IPS-NIHi7 (cell line): ENCODE measurements at regions not wholly inside any gene's neighbourhood (a gene's known extent, or its start where the extent isn't known, plus 50 kb on each side); places are given as distances from the start of the nearest gene placed in this dataset.

Source experiments
- DNase-seq: peaks from one replicate; pipeline ENCODE4 v3.0.0; 2012; ENCODE audit warnings: mixed read lengths; ENCODE audit errors: extremely low spot score

DNA sequence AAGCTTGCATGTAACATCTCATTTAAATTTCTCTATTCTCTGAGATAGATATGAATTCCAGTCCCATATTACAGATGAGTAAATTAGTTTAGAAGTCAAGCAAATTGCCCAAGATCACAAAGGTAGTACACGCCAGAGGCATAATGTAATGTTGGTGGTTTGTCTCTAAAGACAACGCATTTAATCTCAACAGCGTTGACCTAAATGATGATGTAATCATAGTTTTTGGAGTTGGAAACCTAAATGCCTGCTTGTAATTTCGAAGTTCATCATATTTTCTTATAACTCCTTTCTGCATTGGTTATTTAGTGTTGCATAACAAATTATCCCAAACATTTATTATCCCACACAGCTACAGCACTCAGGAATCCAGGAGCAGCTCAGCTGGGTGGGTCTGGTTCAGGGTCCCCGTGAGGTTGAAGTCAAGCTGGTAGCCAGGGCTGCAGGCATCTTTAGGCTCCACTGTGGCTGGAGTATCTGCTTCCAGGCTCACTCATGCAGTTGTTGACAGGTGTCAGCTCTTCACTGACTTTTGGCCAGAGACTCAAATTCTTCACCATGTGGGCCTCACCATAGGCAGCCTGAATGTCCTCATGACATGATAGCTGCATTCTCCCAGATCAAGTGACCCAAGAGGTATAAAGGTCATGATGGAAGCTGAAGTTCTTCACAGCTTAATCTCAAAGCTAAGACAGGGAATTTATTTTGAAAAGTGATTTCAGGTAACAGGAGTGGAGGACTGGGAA, 122.0 kb upstream of the SPTLC3 start:
- DNase-seq = no peak

DNA sequence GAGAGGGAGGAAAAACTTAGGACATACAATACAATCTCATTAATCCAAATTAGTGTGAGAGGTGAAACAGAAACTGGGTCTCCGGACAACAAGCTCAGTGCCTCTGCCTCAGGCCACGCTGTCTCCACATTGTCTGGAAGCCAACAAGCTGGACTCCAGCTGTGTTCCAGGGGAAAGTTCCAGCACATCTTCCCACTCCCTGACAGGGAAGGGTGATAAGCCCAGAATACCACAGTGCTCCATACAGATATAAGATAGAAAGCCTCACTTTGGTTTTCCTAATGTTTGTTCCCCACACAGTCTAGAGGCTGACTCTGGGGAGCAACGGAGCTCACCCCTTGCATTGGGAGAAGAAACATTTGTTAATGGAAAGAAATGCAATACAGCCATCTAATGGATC, 117.1 kb upstream of the SPTLC3 start:
- DNase-seq = no peak

DNA sequence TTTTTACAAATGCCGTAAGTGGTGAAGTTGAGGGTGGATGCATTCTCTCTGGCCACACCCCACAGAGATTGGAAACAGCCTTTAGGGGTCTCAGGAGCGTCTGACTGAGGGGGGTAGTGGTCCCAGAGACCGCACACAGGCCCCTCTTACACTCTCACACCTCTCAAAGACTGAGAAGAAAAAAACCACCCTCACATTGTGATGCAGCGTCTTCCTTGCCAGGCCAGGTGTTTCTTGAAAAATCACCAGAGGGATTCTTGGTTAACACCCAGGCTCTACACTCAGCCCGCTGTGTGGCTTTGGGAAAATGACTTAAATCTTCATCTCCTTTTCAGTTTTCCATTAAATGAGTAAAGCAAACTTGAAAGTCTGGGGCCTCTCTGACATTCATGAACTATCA, 115.8 kb upstream of the SPTLC3 start:
- no peak for DNase-seq

DNA sequence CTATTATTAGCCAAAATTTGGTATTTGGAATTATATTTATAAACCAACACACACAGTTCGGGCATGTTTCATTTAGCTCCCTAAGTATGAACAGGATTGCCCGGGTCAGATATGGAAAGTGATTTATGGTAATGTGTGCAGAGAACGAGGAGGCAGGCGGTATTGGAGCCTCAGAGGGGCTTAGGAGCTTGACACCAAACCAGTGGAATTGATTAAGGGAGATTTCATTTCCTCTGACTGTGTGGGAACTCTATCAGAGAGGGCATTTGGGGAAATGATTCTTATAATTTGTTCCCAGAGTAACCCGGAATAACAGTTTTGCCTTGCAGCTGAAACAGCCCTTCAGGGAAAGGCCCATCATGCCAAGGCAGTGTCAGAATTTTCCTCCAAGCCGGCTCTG, 115.1 kb upstream of the SPTLC3 start:
- no peak for DNase-seq

DNA sequence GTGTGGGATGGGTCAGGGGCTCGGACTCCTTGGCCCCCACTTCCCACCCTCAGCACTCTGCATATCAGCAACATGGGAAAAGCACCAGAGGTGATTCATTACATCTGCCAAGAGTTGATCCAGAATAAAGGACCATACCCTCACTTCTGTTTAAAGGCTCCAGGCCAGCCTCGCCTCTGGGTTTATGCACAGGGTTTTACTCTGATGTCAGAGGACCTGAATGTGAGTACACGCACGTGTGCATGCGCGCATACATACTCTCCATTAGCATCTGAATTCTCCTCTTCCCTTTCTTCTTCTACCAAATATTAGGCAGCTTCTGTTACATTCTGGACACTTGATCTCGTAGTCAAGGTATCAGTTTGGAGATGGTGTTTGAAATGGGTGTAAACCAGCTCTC, 114.7 kb upstream of the SPTLC3 start:
- DNase-seq = no peak

DNA sequence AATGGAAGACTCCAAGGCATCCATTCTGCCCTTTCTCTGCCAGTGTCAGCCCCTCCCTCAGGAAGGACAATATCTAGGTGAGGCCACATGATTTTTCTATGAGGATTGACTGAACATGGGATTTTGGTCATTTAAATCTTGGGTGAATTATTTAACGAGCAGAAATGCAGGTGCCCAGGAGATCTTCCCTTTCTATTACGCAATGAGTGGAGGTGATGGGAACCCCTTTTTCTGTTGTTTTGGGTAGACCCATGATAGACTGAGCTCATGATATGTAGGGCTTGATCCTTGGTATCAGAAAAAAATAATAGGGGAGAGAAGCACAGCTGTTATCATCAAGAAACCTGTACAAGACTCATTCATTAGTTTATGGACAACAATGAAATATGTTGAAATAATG, 112.6 kb upstream of the SPTLC3 start:
- DNase-seq = no peak

DNA sequence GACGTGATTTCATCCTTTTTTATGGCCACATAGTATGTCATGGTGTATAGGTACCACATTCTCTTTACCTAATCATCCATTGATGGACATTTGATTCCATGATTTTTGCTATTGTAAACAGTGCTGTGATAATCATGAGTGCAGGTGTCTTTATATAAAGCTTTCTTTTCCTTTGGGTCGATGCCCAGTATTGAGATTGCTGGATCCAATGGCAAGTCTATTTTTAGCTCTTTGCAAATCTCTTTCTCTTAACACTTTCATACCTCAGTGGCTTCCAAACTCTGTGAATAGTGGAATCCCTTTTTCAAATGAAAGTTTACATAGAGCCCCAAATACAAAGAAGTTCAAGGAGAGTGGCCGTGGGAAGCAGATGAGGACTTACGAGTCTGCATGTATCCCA, 105.8 kb upstream of the SPTLC3 start:
- no peak for DNase-seq

DNA sequence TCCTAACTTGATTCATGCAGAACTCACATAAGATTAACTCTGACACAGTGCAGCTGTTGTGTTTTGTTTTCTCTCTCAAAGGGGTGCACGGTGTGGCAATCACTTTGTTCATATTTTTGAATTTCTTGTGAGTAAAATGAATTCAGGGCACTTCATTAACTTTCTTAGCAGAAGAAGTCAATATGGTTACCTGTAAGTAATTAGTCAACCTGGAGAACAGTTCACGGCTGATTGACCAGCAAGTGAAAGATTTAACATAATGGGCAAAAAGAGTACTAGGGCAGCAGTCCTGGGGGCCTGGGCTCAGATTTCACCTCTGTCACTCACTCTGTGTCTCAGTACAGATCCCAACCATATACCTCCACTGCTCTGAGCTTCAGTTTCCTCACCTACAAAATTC, 102.4 kb upstream of the SPTLC3 start:
- no peak for DNase-seq

DNA sequence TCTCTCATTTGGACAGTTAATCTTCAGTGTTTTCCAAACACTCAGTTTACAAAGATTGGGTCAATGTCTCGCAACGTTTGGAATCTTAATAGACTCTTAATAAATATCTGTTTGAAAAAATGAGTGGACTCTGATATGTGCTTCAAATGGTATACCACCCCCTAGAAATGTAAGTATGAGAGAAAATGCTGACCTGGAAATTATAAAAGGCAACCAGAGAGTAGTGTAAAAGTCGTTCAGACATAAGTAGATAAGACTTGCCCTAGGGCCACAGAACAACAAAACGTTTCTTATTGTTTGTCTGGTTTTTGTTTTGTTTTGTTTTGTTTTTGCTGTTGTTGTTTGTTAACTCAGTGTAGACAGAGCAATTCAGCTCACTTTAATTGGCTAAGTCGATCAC, 97.4 kb upstream of the SPTLC3 start:
- no peak for DNase-seq

DNA sequence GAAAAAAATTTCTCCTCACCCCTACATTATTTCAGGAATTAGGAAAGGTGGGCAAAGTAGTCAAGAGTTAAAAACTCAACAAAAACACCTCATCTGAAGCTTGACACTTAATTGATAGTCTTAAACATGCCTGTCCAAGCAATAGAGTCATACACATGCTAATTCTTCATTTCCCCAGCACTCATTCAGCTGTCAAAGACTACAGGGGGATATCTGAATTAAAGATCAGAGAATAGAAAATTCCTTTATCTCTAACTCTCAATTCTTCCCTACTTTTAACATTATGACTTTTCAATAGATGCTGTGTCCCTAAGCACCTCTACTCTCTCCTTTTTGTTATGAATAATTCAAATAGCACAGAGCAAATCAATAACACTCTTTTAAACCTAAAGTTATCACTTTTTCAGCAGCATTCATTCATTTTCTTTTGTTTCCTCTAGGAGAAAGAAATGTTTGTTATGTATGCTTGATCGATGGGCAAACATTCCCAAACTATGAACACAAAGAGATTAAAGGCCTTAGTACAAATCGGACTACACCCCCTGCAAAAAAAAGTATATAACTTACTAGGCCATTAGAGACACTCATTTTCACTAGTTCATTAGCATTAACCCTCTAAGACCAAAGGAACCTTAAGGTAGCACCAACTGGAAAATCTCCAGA, 94.9 kb upstream of the SPTLC3 start:
- no peak for DNase-seq

DNA sequence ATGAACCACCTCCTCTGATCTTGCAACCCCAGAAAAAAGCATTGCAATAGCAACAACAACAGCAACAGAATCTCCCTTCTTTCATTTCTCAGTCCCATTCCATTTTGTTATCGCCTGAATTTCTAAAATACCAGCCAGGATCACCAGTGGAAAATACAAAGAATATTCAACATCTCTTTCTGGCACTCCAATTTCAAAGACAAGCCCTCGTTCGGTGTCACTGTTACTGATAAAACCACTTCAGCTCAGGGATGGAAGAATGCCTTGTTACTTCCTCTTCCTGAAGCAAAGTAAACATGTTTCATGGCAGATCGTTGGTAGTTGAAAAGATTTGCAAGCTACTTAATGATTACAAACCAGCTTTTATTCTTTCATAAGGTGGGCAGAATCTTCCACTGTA, 94.0 kb upstream of the SPTLC3 start:
- DNase-seq = no peak

DNA sequence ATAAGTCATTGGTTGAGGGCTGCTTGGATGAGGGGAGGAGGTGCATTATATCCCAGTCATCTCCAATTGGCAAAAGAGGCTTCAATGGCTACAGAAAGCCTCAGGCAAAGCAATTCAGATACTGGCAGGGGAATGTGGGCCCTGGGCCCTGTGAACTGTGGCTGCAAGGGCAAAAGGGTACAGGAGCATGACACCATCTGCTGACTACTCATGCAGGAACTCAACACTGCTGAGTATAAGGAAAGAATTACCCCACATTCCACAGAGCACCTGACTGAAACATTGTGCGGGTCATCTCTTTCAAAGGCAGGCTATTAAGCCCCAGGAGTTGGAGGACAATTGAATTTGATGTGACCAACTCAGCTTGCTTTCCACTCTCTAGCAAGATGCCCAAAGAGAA, 92.1 kb upstream of the SPTLC3 start:
- DNase-seq = no peak

DNA sequence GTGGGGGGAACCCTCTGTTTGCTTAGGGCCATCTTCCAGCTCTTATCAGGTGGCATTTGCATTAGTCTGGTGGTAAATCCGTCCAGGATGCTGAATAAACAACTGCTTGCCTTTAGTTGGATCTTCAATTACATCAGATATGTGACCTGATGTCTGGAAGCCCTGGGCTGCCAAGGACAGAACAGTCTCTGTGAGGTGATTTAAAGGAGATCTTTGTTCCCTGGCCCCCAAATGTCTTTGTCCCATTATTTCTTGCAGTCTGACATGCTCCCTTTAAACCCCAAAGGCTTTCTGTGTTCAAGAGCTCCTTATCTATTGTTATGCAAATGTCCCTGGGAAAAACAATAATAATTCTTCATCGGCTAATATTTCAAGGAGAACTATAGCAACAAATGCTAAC, 84.6 kb upstream of the SPTLC3 start:
- DNase-seq = no peak

DNA sequence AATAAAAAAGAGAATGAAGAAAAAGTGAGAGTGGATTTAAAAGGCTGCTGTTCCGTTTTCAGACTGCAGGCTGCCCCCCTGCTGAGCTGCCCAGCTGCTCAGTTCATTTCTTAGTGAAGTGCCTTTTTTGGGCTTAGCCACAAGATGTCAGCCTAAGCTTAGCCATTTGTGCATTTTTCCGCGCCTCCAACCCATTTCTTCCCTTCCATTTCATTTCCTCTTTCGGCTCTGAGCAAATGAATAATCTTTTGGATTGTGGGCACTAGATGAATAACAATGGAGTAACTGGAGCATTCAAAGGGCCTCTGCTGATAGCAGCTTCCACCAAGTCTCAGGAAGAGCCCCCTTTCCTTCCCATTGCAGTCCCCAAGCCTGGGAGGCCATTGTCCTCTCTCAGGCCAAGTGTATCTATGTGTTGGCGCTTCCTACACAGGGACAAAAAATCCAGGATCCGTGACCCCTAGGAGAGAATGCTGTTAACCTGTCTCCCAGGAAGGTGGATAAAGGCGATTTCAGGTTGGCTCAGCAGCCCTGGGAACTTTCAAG, 83.5 kb upstream of the SPTLC3 start:
- peak; percentile 80 for DNase-seq

DNA sequence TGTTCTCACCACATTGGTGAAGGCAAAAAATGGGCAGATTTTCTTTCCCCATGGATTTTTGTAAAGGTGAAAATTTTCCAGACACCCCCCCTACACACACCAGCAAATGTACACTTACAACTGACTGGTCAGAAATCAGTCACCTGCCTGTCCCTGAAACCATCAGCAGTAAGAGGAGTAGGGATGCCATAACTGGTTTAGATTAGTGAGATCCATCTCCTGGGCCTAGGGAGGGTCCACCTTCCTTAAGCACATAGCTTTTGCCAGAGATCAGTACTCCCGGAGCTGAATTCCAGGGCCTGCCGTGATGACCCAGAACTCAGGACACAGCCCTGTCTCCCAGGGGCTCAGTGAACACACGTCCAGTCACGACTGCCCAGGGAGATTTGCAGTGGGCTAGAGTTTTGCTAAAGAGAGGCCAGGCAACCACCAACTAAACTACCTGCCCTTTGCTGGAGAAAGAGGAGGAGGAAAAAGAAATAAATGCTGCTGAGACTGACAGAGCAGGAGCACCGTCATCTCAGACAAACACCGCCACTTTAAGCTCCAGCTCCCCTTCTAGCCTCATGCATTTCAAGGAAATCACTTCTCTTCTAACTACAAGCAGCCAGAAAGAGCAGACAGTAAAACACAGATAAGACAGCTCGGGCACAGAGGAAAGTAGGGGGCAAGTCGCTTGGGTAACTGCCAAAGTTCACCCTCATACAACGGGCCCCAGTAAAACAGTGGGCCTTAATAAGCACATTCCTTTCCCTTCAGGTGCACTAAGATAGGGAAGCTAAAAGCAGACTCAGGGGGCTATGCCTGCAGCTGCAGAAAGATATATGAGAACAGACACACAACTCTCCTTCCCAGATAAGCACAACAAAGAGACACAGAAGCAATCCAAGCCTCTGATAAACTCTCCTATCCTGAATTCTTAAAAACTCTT, 82.6 kb upstream of the SPTLC3 start:
- DNase-seq = no peak

DNA sequence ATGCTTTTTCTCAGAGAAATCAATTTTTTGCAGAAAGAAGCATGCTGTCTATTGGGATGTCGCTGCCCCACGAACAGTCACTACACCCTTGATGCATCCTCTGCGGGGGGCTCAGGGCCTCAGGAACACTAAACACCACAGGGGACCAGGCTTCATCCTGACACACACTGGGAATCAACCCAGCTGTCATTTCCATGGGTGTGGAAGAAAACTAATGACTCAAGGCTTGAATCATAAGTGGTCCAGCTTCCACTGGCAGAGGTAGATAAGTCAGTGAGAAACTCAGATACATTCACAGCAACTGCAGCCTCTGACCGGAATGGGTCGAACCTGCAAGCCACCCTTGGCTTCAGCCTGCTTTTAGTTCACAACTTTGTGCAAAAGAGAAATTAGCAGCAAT, 81.3 kb upstream of the SPTLC3 start:
- no peak for DNase-seq

DNA sequence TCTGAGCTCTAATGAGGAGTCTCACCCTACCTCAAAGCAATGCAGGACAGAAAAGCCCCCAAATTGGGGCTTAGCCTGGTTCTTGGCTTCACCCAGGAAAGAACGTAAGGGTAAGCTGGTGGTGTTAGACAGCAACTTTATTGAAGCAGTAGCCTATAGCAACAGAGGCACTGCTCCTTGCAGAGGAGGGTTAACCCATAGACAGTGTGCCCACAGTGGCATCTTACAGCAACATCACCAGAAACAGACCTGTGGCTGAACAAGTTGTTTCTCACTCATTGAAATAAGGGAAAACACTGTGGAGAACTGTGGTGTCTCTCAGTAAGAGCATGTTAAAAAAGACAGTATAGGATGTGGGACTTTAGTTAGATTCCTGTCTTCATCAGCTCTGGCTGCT, 80.4 kb upstream of the SPTLC3 start:
- DNase-seq = no peak

DNA sequence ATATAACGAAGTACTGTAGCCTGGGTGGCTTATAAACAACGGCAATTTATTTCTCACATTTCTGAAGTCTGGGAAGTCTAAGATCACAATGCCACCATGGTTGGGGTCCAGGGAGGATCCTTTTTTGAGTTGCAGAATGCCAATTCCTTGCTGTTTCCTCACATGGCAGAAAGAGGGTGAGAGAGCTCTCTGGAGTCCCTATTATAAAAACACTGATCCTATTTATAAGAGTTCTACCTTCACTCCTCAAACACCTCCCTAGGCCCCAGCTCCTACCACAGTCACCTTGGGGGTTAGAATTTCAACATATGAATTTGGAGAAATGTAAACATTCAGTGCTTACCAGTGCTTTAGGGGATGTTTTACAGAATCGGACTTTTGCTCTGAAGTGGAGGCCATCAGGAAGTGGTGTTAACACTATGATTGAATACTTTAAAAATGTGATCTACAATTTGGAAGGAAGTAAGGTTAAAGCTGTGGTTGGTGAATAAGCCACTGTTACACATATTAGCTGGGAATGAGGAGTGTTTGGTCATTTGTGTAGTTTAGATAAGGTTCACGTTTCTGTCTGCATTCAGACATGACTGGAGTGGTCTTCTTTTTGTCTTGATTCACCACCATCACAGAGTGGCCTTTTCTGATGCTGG, 79.9 kb upstream of the SPTLC3 start:
- no peak for DNase-seq

DNA sequence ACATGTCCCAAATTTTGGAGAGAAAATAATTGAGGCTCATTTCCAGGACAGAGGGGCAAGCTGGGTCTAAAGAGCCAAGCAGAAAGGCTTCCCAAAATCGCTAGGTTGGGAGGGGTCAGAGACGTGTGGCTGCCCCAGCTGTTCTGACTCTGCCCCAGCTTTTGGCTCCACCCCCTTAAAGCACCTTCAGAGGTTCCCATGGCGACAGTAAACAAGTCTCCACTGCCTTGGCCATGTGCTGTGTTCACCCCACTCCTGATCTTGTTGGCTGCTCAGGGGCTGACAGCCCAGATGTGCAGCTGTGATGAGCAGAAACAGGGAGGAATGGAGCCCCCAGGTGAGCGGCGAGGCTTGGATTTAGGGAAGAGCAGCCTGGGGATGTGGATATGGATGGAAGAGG, 72.8 kb upstream of the SPTLC3 start:
- DNase-seq = peak; percentile 43

DNA sequence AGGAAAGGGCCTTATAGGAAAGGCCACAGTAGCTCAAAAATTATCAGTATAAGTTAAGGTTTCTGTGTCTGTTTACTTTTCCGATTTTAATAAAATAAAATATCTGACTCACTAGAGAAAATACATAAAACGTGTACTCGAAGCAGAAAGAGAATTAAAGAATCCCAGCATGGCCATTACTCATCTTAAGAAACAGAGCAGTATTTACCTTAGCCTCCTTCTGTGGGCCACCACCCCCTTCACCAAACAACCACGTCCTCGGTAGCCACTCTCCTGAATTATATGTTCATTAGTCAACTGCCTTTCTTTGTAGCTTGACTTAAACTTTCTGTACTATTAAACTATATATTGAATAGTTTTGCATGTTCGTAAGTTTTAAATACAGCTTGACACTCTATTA, 72.2 kb upstream of the SPTLC3 start:
- DNase-seq = no peak

DNA sequence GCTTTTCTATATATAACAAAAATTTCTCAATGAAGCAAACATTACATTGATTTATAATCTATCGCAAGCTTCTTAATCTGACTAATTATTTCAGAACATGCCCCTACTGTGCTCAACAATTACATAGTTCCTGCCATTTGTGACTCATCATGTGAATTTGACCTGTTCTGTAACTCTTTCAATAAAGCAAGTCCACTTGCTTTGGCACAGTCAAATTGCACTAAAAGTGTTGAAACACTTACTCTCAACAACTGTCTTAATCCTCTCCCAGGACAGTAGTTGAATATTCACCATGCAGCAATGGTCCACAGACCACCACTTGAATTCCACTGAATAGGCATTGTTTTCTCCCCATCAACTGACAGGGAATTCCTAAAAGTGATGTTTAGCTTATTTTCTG, 67.7 kb upstream of the SPTLC3 start:
- no peak for DNase-seq

DNA sequence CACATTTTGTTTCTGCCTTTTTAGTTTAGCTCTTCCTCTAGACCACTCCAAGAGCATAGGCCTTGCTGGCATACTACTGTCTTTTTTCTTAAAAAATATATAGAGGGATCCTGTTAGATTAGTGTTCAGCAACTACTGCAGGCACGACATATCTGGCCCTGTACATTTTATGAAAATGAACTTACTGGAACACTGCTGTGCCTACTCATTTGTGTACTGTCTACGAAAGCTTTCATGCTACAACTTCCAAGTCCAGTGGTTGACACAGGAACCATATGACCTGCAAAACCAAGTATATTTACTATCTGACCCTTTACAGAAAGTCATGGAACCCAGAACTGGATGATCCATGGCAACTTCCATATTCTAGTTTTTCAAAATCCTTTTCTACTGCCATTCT, 66.6 kb upstream of the SPTLC3 start:
- no peak for DNase-seq
